Right lobe of liver (tissue), 6 donors: ENCODE measurements at regions not wholly inside any gene's neighbourhood (a gene's known extent, or its start where the extent isn't known, plus 50 kb on each side); places are given as distances from the start of the nearest gene placed in this dataset.

ENCODE experiments used
- ATAC-seq, 4 donors: fragments of 200-7000 bp; cut with Tn5 transposase; one replicate each; pipeline ENCODE4 v1.9.1; 2020; ENCODE audit warnings: mild to moderate bottlenecking in 4 of 4, moderate library complexity in 4 of 4
- DNase-seq, 3 donors: peaks; one replicate each; pipeline ENCODE4 v3.0.0-alpha.2; 2020
- H3K27ac ChIP-seq, 3 donors: fragments of 200-600 bp; one replicate each; pipeline ENCODE4 v1.8.0; 2022
- H3K27me3 ChIP-seq, 2 donors: fragments of 200-600 bp; one replicate each; pipeline ENCODE4 v1.8.0; 2022
- H3K36me3 ChIP-seq, 4 donors: fragments of 200-600 bp; sonication (generic) in 1 of 4; one replicate each; pipeline versions ENCODE4 v1.5.1 to v1.8.0; 2017 to 2022; ENCODE audit warnings: control low read depth in 1 of 4
- H3K4me1 ChIP-seq, 4 donors: fragments of 200-600 bp; sonication (generic) in 1 of 4; one replicate each; pipeline versions ENCODE4 v1.5.1 to v1.8.0; 2017 to 2022; ENCODE audit warnings: control low read depth in 1 of 4
- H3K4me3 ChIP-seq, 3 donors: fragments of 200-600 bp; one replicate each; pipeline ENCODE4 v1.8.0; 2022
- H3K9me3 ChIP-seq, 4 donors: fragments of 200-600 bp; sonication (generic) in 1 of 4; one replicate each; pipeline versions ENCODE4 v1.5.1 to v1.8.0; 2017 to 2022; ENCODE audit warnings: control low read depth in 1 of 4
- CTCF ChIP-seq, 4 donors: fragments of 200-600 bp in 3 of 4; fragments of 450-650 bp in 1 of 4; IDR thresholded peaks; one replicate each; pipeline versions ENCODE4 v1.5.1 to v1.8.0; 2016 to 2022; ENCODE audit warnings: antibody characterized with exemption in 4 of 4, mild to moderate bottlenecking in 2 of 4
- POLR2A ChIP-seq: fragments of 450-650 bp; IDR thresholded peaks from one replicate; pipeline ENCODE4 v1.6.1; 2017; ENCODE audit warnings: antibody characterized with exemption, mild to moderate bottlenecking
- WGBS: methylation state at CpG from one replicate; pipeline ENCODE4 v1.1.6; 2018; ENCODE audit warnings: low coverage, low lambda C conversion rate; ENCODE audit not compliant: insufficient coverage; ENCODE audit errors: missing lambda C conversion rate; 5-methylcytosine and 5-hydroxymethylcytosine counted together
- intact Hi-C, 2 donors: fragments of 100-400 bp; cut with DNase I; formaldehyde crosslinking; loops; one replicate each; pipeline versions ENCODE4 v1.11.2 to v1.14.1; 2022
- donor health status: DM: no; HTN: yes; CAD: no.
- donor health status: DM: no; HTN: no; CAD: no.
- donor health status: DM: no; HTN: no; CAD: no.
- donor health status: DM: no; HTN: yes; CAD: no.
- donor health status: DM: no; HTN: yes; CAD: no.

- Histone ChIP-seq H3K27ac (no peak overlapping the region), H3K9me3 (no peaks in the 10 kb centered on the region), H3K36me3 (no peaks in the 10 kb centered on the region), H3K27me3 (peaks cover 0 to 5% of the 10 kb centered on the region in 2 donors), H3K4me3 (no peak overlapping the region), H3K4me1 (no peaks in the 10 kb centered on the region)
- DNase-seq: no peak
- no peak for ATAC-seq
- intact Hi-C loops: no loop called here
- WGBS: 46% methylated on average over 5 of the region's 5 CpGs
- no peak for TF ChIP-seq POLR2A
- no peak for TF ChIP-seq CTCF (IDR thresholded peaks at IDR 0.05)
Measured at GRCh38 chr9:78598120-78598519, 301.2 kb downstream of the PSAT1 start.

- no peak overlapping the region for H3K4me3 ChIP-seq
- 63% methylated on average over 4 of the region's 4 CpGs for WGBS
Measured at GRCh38 chr9:78599926-78600325, 303.0 kb downstream of the PSAT1 start.

GRCh38 chr9:78601957-78602565, 305.1 kb downstream of the PSAT1 start:
- ATAC-seq: peak; percentile 65 to 73 (median 68)
- TF ChIP-seq CTCF (IDR thresholded peaks at IDR 0.05) (peak; percentile 63 to 71 (median 68)), POLR2A (no peak)

More at GRCh38 chr9:78599926-78600325, 303.0 kb downstream of the PSAT1 start:
- intact Hi-C loops: loop anchor here in 1 of 2 donors (10.0 kb wide), 1 partner anchor 55 kb away; no protein-coding TSS in a partner anchor
- Histone ChIP-seq H3K27ac (no peak overlapping the region), H3K9me3 (no peaks in the 10 kb centered on the region), H3K27me3 (peaks cover 0 to 5% of the 10 kb centered on the region in 2 donors), H3K36me3 (no peaks in the 10 kb centered on the region), H3K4me1 (no peaks in the 10 kb centered on the region)
- ATAC-seq (no peak), DNase-seq (no peak)
- TF ChIP-seq POLR2A (no peak), CTCF (IDR thresholded peaks at IDR 0.05) (no peak)

GRCh38 chr9:78605041-78606000, 308.4 kb downstream of the PSAT1 start:
- no peak for TF ChIP-seq POLR2A
- TF ChIP-seq CTCF (IDR thresholded peaks at IDR 0.05): no peak
- Histone ChIP-seq H3K27me3 (no peaks in the 10 kb centered on the region), H3K4me1 (no peaks in the 10 kb centered on the region), H3K27ac (no peak overlapping the region), H3K9me3 (no peaks in the 10 kb centered on the region), H3K4me3 (no peak overlapping the region), H3K36me3 (no peaks in the 10 kb centered on the region)
- intact Hi-C loops: loop anchor here in 1 of 2 donors (10.0 kb wide), 1 partner anchor 61 kb away; no protein-coding TSS in a partner anchor
- DNase-seq (no peak), ATAC-seq (no peak)
- WGBS: 55% methylated on average over 9 of the region's 16 CpGs

More at GRCh38 chr9:78601957-78602565, 305.1 kb downstream of the PSAT1 start:
- H3K4me1 ChIP-seq: no peaks in the 10 kb centered on the region
- intact Hi-C loops: loop anchor here in 1 of 2 donors (10.0 kb wide), 1 partner anchor 57 kb away; no protein-coding TSS in a partner anchor
- H3K27me3 ChIP-seq: peaks cover 0 to 5% of the 10 kb centered on the region in 2 donors
- 12% methylated on average over 7 of the region's 7 CpGs for WGBS
- H3K9me3 ChIP-seq: no peaks in the 10 kb centered on the region
- DNase-seq: no peak
- H3K36me3 ChIP-seq: no peaks in the 10 kb centered on the region
- no peak overlapping the region for H3K4me3 ChIP-seq
- no peak overlapping the region for H3K27ac ChIP-seq
